ENCODE measurements at regions not wholly inside any gene's neighbourhood (a gene's known extent, or its start where the extent isn't known, plus 50 kb on each side); places are given as distances from the start of the nearest gene placed in this dataset.

DNA sequence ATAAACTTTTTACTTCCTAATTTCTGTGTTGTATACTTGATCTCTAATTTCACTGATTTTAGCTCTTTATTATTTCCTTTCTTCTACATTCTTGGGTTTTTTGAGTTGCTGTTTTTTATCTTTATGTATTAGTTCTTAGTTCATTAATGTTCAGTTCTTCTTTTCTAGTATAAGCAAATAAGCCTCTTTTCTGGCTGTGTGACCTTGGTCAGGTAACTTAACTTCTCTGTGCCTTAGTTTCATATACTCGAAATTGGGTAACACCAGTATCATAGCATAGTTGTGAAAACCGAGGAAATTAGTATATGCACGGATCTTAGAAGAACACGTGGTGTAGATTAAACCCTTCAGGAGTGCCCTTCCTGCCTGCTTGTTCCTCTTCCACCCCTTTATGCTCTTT, 130.2 kb upstream of the C1QTNF9B start:
- Mint-ChIP-seq H3K27ac (no peak overlapping the region), H3K27me3 (ENCODE audit: low read depth) (no peaks in the 10 kb centered on the region), H3K36me3 (no peaks in the 10 kb centered on the region), H3K4me1 (no peaks in the 10 kb centered on the region), H3K9me3 (peaks cover 12% of the 10 kb centered on the region), H3K4me3 (no peak overlapping the region)
- no peak for DNase-seq (ENCODE audit: low spot score in 2 of 2, unreplicated experiment in 2 of 2)
- TF ChIP-seq, protein P1, sequence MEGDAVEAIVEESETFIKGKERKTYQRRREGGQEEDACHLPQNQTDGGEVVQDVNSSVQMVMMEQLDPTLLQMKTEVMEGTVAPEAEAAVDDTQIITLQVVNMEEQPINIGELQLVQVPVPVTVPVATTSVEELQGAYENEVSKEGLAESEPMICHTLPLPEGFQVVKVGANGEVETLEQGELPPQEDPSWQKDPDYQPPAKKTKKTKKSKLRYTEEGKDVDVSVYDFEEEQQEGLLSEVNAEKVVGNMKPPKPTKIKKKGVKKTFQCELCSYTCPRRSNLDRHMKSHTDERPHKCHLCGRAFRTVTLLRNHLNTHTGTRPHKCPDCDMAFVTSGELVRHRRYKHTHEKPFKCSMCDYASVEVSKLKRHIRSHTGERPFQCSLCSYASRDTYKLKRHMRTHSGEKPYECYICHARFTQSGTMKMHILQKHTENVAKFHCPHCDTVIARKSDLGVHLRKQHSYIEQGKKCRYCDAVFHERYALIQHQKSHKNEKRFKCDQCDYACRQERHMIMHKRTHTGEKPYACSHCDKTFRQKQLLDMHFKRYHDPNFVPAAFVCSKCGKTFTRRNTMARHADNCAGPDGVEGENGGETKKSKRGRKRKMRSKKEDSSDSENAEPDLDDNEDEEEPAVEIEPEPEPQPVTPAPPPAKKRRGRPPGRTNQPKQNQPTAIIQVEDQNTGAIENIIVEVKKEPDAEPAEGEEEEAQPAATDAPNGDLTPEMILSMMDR (IDR thresholded peaks at IDR 0.05; ENCODE audit: unreplicated experiment), result no peak

DNA sequence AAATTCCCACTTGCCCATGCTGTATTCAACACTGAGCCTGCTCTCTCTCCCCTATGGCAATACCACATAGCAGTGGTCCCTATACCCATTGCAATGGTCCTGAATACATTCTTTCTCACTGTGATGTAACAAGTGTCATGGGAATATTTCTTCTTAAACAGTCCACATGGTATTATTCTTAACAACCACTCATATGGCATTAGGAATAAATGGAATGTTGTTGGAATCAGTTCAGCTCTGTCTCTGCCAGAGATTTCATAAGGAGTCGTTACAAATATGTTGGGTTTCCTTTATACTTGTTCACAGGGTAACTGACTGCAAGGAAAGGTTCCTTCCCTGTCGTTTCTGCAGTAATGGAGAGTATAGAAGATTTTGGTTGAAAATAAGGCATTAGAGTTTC, 128.3 kb upstream of the SPATA13 start:
- Mint-ChIP-seq H3K4me1 (peaks cover 6% of the 10 kb centered on the region), H3K4me3 (no peak overlapping the region), H3K9me3 (peaks cover 7% of the 10 kb centered on the region), H3K36me3 (no peaks in the 10 kb centered on the region), H3K27ac (no peak overlapping the region), H3K27me3 (ENCODE audit: low read depth) (no peaks in the 10 kb centered on the region)
- no peak for DNase-seq (ENCODE audit: low spot score in 2 of 2, unreplicated experiment in 2 of 2)
- TF ChIP-seq, protein P1 (IDR thresholded peaks at IDR 0.05; ENCODE audit: unreplicated experiment), result no peak

DNA sequence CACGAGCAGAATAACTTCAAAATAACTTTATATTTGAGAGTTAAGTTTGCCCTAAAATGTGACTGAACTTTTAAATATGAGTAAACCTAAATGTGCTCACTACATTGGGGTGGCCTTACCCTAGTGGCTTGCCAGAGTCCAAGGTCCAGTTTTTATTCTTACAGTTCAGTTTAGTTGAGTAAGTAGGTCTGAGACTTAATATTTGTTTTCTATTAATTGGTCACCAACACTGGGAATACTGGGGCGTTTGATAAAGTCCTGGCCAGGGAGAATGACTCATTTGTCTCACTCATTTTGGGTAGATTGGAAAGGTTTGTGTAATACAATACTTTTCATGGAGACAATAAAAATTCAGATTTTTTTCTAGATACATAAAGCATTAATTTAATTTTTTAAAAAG, 127.8 kb upstream of the SPATA13 start:
- no peak overlapping the region for H3K27ac Mint-ChIP-seq

DNA sequence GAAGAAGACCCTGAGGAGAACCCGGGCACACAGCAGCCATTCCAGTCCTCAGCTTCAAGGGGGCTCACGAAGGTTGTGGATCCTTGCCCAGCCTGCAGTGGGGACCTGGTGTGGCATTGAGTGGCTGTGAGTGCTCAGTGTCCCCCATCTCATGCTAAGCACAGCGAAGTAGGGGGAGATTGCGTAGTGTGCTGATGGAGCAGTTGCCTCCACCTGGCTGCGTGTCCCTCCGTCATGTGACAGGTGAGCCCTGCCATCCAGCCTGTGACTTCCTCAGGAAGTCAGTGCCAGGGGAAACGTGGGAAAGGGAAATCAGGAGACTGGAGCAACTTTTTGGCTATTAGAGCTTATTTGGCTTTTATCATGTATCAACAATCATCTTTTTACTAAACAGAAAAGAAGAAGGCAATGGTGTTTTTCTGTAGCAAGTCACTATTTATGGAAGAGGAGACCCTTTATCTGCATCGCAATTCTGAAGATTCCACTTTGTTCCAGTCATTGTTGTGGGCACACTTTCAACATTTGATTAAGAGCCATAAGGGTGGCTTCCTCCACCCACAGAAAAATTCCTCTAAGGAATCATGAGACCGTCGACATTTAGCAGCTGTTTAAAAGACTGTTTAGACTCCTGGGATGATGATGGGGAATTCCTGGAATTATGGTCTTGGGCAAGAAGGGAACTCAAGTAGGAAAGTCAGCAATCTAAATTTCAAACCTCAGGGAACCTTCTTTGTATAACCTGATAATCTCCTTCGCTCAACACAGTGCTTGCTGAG, 126.8 kb upstream of the SPATA13 start:
- Mint-ChIP-seq H3K4me3 (no peak overlapping the region), H3K27me3 (ENCODE audit: low read depth) (no peaks in the 10 kb centered on the region), H3K36me3 (no peaks in the 10 kb centered on the region), H3K4me1 (peaks cover 12% of the 10 kb centered on the region), H3K27ac (no peak overlapping the region), H3K9me3 (peaks cover 4% of the 10 kb centered on the region)
- no peak for DNase-seq (ENCODE audit: low spot score in 2 of 2, unreplicated experiment in 2 of 2)
- TF ChIP-seq, protein P1 (IDR thresholded peaks at IDR 0.05; ENCODE audit: unreplicated experiment), result no peak

More for the DNA sequence above, 127.8 kb upstream of the SPATA13 start:
- no peak for DNase-seq (ENCODE audit: low spot score in 2 of 2, unreplicated experiment in 2 of 2)
- peaks cover 6% of the 10 kb centered on the region for H3K4me1 Mint-ChIP-seq
- no peaks in the 10 kb centered on the region for H3K36me3 Mint-ChIP-seq
- no peaks in the 10 kb centered on the region for H3K27me3 Mint-ChIP-seq (ENCODE audit: low read depth)
- H3K9me3 Mint-ChIP-seq, result peaks cover 4% of the 10 kb centered on the region
- TF ChIP-seq, protein P1 (IDR thresholded peaks at IDR 0.05; ENCODE audit: unreplicated experiment), result no peak
- H3K4me3 Mint-ChIP-seq, result no peak overlapping the region

DNA sequence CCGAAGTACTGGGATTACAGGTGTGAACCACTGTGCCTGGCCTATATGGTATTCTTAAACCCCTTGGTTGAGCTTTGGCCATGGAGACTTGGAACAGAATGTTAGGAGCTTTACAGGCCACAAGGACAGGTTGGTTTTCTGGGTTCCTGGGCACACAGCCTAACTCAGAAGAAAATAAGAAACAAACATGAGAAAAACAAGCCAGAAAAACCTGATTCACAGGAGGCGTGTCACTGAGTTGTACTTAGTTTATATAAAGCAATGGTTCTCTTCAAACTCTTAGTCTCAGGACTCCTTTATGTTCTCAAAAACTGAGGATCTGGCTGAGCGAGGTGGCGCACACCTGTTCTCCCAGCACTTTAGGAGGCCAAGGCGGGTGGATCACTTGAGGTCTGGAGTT, 125.1 kb upstream of the SPATA13 start:
- H3K4me1 Mint-ChIP-seq, result peaks cover 16% of the 10 kb centered on the region
- no peaks in the 10 kb centered on the region for H3K9me3 Mint-ChIP-seq
- no peak for DNase-seq (ENCODE audit: low spot score in 2 of 2, unreplicated experiment in 2 of 2)
- H3K27ac Mint-ChIP-seq, result no peak overlapping the region
- TF ChIP-seq, protein P1 (IDR thresholded peaks at IDR 0.05; ENCODE audit: unreplicated experiment), result no peak
- no peaks in the 10 kb centered on the region for H3K36me3 Mint-ChIP-seq
- H3K27me3 Mint-ChIP-seq (ENCODE audit: low read depth), result no peaks in the 10 kb centered on the region
- no peak overlapping the region for H3K4me3 Mint-ChIP-seq
